H9 (cell line): ENCODE measurements at regions not wholly inside any gene's neighbourhood (a gene's known extent, or its start where the extent isn't known, plus 50 kb on each side); places are given as distances from the start of the nearest gene placed in this dataset.

Source experiments
- DNase-seq: peaks from one replicate; pipeline ENCODE4 v3.0.0-alpha.2; 2017
- H2AFZ ChIP-seq: one replicate; pipeline ENCODE4 v1.6.1; 2013; ENCODE audit warnings: mild to moderate bottlenecking, low read length, control low read depth, moderate library complexity
- H2AK5ac ChIP-seq: 2 replicates; pipeline ENCODE4 v1.6.1; 2013; ENCODE audit warnings: low read length, control low read depth, mixed read lengths; ENCODE audit not compliant: insufficient read length
- H2BK120ac ChIP-seq: one replicate; pipeline ENCODE4 v1.6.1; 2013; ENCODE audit warnings: low read depth, mild to moderate bottlenecking, low read length, control low read depth, inconsistent platforms; ENCODE audit not compliant: poor library complexity, severe bottlenecking
- H2BK12ac ChIP-seq: 2 replicates; pipeline ENCODE4 v1.6.1; 2013; ENCODE audit warnings: low read length, control low read depth, mixed read lengths, low read depth; ENCODE audit not compliant: insufficient read length
- H2BK15ac ChIP-seq: 2 replicates; pipeline ENCODE4 v1.6.1; 2013; ENCODE audit warnings: low read depth, low read length, control low read depth
- H2BK20ac ChIP-seq: one replicate; pipeline ENCODE4 v1.6.1; 2013; ENCODE audit warnings: low read depth, mild to moderate bottlenecking, low read length, control low read depth, inconsistent platforms; ENCODE audit not compliant: poor library complexity, severe bottlenecking
- H2BK5ac ChIP-seq: 2 replicates; pipeline ENCODE4 v1.6.1; 2013; ENCODE audit warnings: low read length, control low read depth, mixed read lengths; ENCODE audit not compliant: insufficient read length
- H3K14ac ChIP-seq: 2 replicates; pipeline ENCODE4 v1.6.1; 2013; ENCODE audit warnings: low read length, control low read depth; ENCODE audit not compliant: insufficient read depth
- H3K18ac ChIP-seq: 2 replicates; pipeline ENCODE4 v1.6.1; 2013; ENCODE audit warnings: low read depth, mild to moderate bottlenecking, mixed read lengths, low read length, control low read depth; ENCODE audit not compliant: insufficient read length
- H3K23ac ChIP-seq: 2 replicates; pipeline ENCODE4 v1.6.1; 2013; ENCODE audit warnings: low read length, control low read depth, mixed read lengths, low read depth; ENCODE audit not compliant: insufficient read length
- H3K23me2 ChIP-seq: 2 replicates; pipeline ENCODE4 v1.6.1; 2013; ENCODE audit warnings: low read depth, mild to moderate bottlenecking, mixed read lengths, low read length, control low read depth; ENCODE audit not compliant: insufficient read length, poor library complexity, severe bottlenecking
- H3K27ac ChIP-seq: 2 replicates; pipeline ENCODE4 v1.5.1; 2013; ENCODE audit warnings: low read length, control low read depth, mixed read lengths, low read depth; ENCODE audit not compliant: insufficient read length
- H3K27me3 ChIP-seq: 2 replicates; pipeline ENCODE4 v1.6.1; 2013; ENCODE audit warnings: low read length, control low read depth, inconsistent platforms; ENCODE audit not compliant: insufficient read depth
- H3K4ac ChIP-seq: 2 replicates; pipeline ENCODE4 v1.6.1; 2013; ENCODE audit warnings: low read depth, mild to moderate bottlenecking, control low read depth, inconsistent platforms, low read length, moderate library complexity
- H3K4me1 ChIP-seq: 2 replicates; pipeline ENCODE4 v1.6.1; 2013; ENCODE audit warnings: low read length, control low read depth, inconsistent platforms; ENCODE audit not compliant: insufficient read depth
- H3K4me2 ChIP-seq: 2 replicates; pipeline ENCODE4 v1.6.1; 2013; ENCODE audit warnings: low read length, control low read depth, mixed read lengths; ENCODE audit not compliant: insufficient read length, insufficient read depth
- H3K56ac ChIP-seq: 2 replicates; pipeline ENCODE4 v1.6.1; 2013; ENCODE audit warnings: low read depth, mild to moderate bottlenecking, mixed read lengths, low read length, control low read depth; ENCODE audit not compliant: insufficient read length
- H3K79me1 ChIP-seq: 2 replicates; pipeline ENCODE4 v1.6.1; 2013; ENCODE audit warnings: low read depth, mild to moderate bottlenecking, moderate library complexity, low read length, control low read depth, inconsistent platforms; ENCODE audit not compliant: insufficient read depth, poor library complexity, severe bottlenecking
- H3K79me2 ChIP-seq: 2 replicates; pipeline ENCODE4 v1.6.1; 2013; ENCODE audit warnings: low read length, control low read depth, inconsistent platforms; ENCODE audit not compliant: insufficient read depth
- H3K9ac ChIP-seq: 2 replicates; pipeline ENCODE4 v1.6.1; 2013; ENCODE audit warnings: low read length, control low read depth, mixed read lengths; ENCODE audit not compliant: insufficient read length; ENCODE audit errors: extremely low read depth
- H3K9me3 ChIP-seq: one replicate; pipeline ENCODE4 v1.6.1; 2013; ENCODE audit warnings: low read depth, low read length, inconsistent platforms; ENCODE audit not compliant: control insufficient read depth
- H3T11ph ChIP-seq: one replicate; pipeline ENCODE4 v1.6.1; 2013; ENCODE audit warnings: mild to moderate bottlenecking, low read length, control low read depth, inconsistent platforms
- H4K20me1 ChIP-seq: one replicate; pipeline ENCODE4 v1.6.1; 2013; ENCODE audit not compliant: control insufficient read depth, insufficient read length, insufficient read depth
- H4K5ac ChIP-seq: 2 replicates; pipeline ENCODE4 v1.6.1; 2013; ENCODE audit warnings: low read depth, mild to moderate bottlenecking, mixed read lengths, low read length, control low read depth; ENCODE audit not compliant: insufficient read length
- H4K8ac ChIP-seq: replicated peaks from 2 replicates; pipeline ENCODE4 v1.6.1; 2013; ENCODE audit warnings: low read length, control low read depth, mixed read lengths, low read depth; ENCODE audit not compliant: insufficient read length
- H4K91ac ChIP-seq: 2 replicates; pipeline ENCODE4 v1.6.1; 2013; ENCODE audit warnings: low read depth, mild to moderate bottlenecking, moderate library complexity, mixed read lengths, low read length, control low read depth; ENCODE audit not compliant: insufficient read length
- H3K27ac Mint-ChIP-seq, 3 experiments: 2 replicates in 2 of 3; 3 replicates in 1 of 3; pipeline ENCODE4 v1.8.0; 2020 to 2021; ENCODE audit warnings: mixed read lengths in 3 of 3, mild to moderate bottlenecking in 1 of 3, moderate library complexity in 1 of 3
- H3K27me3 Mint-ChIP-seq: 2 replicates; pipeline ENCODE4 v1.8.0; 2021; ENCODE audit warnings: low read depth, mild to moderate bottlenecking, moderate library complexity, mixed read lengths
- H3K36me3 Mint-ChIP-seq, 3 experiments: 2 replicates in 2 of 3; 3 replicates in 1 of 3; pipeline ENCODE4 v1.8.0; 2020 to 2021; ENCODE audit warnings: low read depth in 3 of 3, mixed read lengths in 3 of 3; ENCODE audit not compliant: insufficient read depth in 1 of 3
- H3K4me1 Mint-ChIP-seq, 2 experiments: 2 replicates each; pipeline ENCODE4 v1.8.0; 2020; ENCODE audit warnings: mixed read lengths in 2 of 2
- H3K4me3 Mint-ChIP-seq, 2 experiments: 2 replicates in 1 of 2; 3 replicates in 1 of 2; pipeline ENCODE4 v1.8.0; 2020 to 2021; ENCODE audit warnings: mild to moderate bottlenecking in 2 of 2, mixed read lengths in 2 of 2, moderate library complexity in 1 of 2
- H3K9me3 Mint-ChIP-seq, 2 experiments: 2 replicates in 1 of 2; 3 replicates in 1 of 2; pipeline ENCODE4 v1.8.0; 2020; ENCODE audit warnings: mild to moderate bottlenecking in 2 of 2, mixed read lengths in 2 of 2, moderate library complexity in 1 of 2
- WGBS: extraction: QIAGEN DNeasy Blood & Tissue Kit; methylation state at CpG from one replicate; pipeline ENCODE4 v1.1.7; 2013; ENCODE audit warnings: missing lambda C conversion rate, low lambda C conversion rate, mixed read lengths; ENCODE audit not compliant: insufficient read length; ENCODE audit errors: extremely low coverage; 5-methylcytosine and 5-hydroxymethylcytosine counted together
- TF ChIP-seq, protein P1 (sequence below): fragments of 200-600 bp; sonication (generic); conservative IDR thresholded peaks from 3 replicates; pipeline ENCODE4 v1.8.0; 2021; ENCODE audit warnings: antibody characterized with exemption, mild to moderate bottlenecking

DNA sequence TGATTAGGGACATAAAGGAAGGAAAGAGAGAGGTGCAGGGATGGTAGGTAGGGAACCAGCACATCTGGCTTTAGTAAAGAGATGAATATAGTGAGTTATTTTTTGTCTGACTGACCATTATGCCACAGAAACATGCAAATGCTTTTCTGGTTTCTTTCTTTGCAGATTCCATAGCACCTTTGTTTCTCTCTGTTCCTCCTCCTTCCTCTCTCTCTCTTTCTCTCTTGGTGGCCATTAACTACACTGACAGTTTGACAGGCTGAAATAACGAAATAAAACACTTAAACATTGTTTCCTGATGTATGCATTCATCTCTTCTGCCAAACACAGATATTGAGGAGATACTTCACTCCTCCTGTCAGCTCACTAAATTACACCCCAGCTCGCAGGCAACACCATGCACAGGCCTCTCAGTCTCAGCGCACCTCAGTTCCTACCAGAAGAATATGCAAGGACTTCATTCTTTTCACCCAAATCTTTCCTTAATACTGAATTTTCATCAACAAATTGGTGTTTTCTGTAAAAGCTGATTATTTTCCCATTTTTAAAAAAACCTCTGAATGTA lies 406.9 kb upstream of the SOX5 start:
- H2AK5ac ChIP-seq, result no peak overlapping the region
- Mint-ChIP-seq H3K4me3 (no peak overlapping the region), H3K9me3 (no peaks in the 10 kb centered on the region; a peak in 1 of 5 replicates), H3K27ac (no peak overlapping the region), H3K27me3 (no peaks in the 10 kb centered on the region), H3K4me1 (peaks cover 7 to 10% of the 10 kb centered on the region in 2 experiments), H3K36me3 (no peaks in the 10 kb centered on the region; a peak in 1 of 7 replicates)
- H4K8ac ChIP-seq, result no peak overlapping the region
- no peak overlapping the region for H2AFZ ChIP-seq
- TF ChIP-seq, protein P1, sequence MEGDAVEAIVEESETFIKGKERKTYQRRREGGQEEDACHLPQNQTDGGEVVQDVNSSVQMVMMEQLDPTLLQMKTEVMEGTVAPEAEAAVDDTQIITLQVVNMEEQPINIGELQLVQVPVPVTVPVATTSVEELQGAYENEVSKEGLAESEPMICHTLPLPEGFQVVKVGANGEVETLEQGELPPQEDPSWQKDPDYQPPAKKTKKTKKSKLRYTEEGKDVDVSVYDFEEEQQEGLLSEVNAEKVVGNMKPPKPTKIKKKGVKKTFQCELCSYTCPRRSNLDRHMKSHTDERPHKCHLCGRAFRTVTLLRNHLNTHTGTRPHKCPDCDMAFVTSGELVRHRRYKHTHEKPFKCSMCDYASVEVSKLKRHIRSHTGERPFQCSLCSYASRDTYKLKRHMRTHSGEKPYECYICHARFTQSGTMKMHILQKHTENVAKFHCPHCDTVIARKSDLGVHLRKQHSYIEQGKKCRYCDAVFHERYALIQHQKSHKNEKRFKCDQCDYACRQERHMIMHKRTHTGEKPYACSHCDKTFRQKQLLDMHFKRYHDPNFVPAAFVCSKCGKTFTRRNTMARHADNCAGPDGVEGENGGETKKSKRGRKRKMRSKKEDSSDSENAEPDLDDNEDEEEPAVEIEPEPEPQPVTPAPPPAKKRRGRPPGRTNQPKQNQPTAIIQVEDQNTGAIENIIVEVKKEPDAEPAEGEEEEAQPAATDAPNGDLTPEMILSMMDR, result no peak
- H4K5ac ChIP-seq, result no peak overlapping the region
- H3K9ac ChIP-seq, result no peak overlapping the region
- no peak overlapping the region for H3K4ac ChIP-seq
- H3K23ac ChIP-seq, result no peak overlapping the region
- no peaks in the 10 kb centered on the region for H3K79me2 ChIP-seq
- WGBS, result no CpG with 5 or more reads among the region's 3 CpGs
- H3K4me2 ChIP-seq, result no peak overlapping the region
- no peak overlapping the region for H2BK12ac ChIP-seq
- H3T11ph ChIP-seq, result no peak overlapping the region
- H3K23me2 ChIP-seq, result no peaks in the 10 kb centered on the region
- H3K27me3 ChIP-seq, result no peaks in the 10 kb centered on the region
- H3K27ac ChIP-seq, result no peak overlapping the region
- H2BK120ac ChIP-seq, result no peak overlapping the region
- H3K4me1 ChIP-seq, result no peaks in the 10 kb centered on the region
- H3K18ac ChIP-seq, result no peak overlapping the region
- H2BK5ac ChIP-seq, result no peak overlapping the region
- H3K14ac ChIP-seq, result no peak overlapping the region
- H3K56ac ChIP-seq, result no peak overlapping the region
- H3K9me3 ChIP-seq, result no peaks in the 10 kb centered on the region
- H2BK20ac ChIP-seq, result no peak overlapping the region
- no peak for DNase-seq
- H4K20me1 ChIP-seq, result no peaks in the 10 kb centered on the region
- no peak overlapping the region for H4K91ac ChIP-seq
- H3K79me1 ChIP-seq, result no peaks in the 10 kb centered on the region
- H2BK15ac ChIP-seq, result no peak overlapping the region
